ENCODE measurements at regions not wholly inside any gene's neighbourhood (a gene's known extent, or its start where the extent isn't known, plus 50 kb on each side); places are given as distances from the start of the nearest gene placed in this dataset.
"Not testable (repeated sequence)": the region's sequence is repeated elsewhere in the genome, so short reads cannot be mapped to it uniquely, and the experiment has no call there.

DNA sequence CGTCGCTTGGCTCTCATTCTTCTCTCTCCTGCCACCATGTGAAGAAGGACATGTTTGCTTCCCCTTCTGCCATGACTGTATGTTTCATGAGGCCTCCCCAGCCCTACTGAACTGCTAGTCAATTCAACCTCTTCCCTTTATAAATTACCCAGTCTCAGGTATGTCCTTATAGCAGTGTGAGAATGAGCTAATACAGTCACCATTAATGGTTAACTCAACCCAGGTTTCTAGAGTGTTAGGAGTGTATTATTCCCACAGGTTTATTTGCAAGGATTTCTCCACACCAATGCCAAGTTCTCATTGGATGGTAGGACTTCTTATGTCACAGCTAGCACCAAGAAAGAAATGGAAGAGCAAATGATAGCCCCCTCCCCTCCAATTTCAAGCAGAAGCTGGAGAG, 71.9 kb downstream of the DYNAP start:
- DNase-seq: no peak

DNA sequence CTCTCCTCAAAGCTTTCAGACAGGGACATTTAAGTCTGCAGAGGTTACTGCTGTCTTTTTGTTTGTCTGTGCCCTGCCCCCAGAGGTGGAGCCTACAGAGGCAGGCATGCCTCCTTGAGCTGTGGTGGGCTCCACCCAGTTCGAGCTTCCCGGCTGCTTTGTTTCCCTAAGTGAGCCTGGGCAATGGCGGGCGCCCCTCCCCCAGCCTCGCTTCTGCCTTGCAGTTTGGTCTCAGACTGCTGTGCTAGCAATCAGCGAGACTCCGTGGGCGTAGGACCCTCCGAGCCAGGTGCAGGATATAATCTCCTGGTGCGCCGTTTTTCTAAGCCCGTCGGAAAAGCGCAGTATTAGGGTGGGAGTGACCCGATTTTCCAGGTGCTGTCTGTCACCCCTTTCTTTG, 78.7 kb downstream of the DYNAP start:
- not testable (repeated sequence) for DNase-seq

DNA sequence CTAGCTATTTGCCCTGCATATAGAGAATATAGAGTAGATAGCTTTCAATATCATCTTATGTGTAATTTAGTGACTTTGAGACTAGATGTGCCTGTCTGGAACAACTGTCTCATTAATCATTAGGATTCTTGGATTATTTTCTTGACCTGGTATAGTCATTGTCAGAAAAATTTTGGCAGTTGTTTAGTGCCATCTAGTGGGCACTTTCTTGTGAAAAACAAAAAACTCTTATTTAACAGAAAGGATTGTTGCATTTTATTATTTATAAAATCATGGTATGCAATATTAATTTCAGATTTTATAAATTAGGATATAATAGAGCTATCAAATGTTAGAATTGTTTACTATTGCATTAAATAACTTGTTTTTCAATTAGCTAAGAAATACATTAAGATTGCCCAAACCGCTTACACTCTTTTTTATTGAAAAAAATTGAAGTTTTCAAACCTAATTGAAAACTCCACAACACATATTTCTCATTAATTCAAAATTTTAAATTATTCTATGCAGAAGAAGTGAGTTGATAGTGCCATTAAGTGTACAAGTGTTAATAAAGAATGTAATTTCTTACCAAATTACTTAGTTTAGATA, 80.3 kb downstream of the DYNAP start:
- no peak for DNase-seq

DNA sequence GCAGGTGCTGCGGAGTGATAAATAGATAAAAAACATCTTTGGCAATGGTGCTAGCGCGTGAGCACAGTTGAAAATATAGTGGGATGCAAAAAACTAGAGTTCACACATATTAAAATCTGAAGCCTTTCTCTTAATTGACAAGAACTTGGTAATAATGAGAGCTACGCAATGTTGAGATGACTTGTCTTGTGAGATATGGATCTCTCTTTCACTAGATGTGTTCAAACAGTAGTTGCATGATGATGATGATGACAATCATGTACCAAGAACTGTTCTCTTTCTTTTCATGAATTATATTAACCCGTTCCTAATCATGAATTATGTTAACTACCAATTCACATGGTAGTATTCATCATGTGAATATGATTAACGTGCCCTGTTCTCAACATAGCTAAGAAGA, 81.1 kb downstream of the DYNAP start:
- no peak for DNase-seq

DNA sequence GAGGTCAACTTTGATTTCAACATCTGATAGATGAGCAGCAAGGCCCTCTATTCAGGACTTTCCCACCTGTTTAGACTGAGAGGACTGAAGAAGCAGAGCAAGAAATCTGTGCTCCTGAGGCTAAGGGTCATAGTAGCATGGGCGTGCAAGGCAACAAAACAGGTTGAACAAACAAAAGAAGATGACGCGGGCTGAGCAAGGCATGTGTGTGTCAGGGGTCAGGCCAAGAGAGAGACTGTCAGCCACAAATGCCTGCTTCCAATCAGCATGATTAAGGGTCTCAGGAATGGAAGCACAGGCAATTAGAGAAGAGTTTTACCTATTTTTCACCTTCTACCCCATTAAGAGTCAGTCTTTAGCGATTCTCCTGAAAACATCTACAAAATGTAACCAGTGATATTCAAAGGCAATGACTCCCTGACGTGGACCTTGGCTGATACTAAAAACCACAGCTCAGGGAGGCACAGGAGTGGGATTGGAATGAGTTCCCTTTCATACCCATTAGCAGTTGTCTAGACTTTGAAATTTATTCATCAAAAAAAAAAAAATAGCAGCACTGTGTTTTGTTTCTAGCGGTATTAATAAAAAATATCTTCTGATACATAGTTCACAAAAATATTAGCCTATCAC, 81.9 kb downstream of the DYNAP start:
- no peak for DNase-seq

DNA sequence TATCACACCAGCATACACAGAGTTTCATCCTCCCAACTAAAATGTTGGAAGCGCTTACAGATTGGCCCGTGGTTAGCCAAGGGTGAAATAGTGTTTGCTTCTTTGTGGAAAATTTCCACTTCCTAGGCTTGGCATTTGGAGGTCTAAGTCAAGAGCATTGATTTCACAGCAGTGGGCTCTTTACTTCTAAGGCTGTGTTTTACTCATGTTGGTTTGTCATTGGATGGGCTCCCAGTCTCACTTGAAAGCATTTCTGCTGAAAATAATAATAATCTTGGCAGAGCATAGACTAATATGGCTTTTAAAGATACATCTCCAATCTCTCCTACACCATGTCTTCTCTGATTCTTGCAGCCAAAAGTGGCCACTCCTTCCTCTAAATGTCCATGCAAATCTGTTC, 82.9 kb downstream of the DYNAP start:
- DNase-seq: no peak

DNA sequence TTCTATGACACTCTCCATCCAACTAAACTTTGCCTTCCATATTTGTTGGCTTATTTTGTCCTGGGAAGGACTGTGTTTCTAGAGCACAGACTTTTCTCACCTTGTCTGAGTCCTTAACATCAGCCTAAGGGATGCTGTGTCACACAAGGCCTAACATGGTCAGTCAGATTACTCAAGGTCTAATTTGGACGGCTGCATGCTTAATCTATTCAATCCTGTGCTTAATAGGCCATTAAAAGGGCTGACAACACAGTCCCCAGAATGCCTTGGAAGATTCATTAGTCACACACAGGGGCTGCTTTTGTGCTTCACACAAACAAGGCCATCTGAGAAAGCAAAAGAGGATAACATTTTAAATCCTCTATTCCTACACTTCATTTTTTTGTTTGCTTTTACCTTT, 84.0 kb downstream of the DYNAP start:
- no peak for DNase-seq

DNA sequence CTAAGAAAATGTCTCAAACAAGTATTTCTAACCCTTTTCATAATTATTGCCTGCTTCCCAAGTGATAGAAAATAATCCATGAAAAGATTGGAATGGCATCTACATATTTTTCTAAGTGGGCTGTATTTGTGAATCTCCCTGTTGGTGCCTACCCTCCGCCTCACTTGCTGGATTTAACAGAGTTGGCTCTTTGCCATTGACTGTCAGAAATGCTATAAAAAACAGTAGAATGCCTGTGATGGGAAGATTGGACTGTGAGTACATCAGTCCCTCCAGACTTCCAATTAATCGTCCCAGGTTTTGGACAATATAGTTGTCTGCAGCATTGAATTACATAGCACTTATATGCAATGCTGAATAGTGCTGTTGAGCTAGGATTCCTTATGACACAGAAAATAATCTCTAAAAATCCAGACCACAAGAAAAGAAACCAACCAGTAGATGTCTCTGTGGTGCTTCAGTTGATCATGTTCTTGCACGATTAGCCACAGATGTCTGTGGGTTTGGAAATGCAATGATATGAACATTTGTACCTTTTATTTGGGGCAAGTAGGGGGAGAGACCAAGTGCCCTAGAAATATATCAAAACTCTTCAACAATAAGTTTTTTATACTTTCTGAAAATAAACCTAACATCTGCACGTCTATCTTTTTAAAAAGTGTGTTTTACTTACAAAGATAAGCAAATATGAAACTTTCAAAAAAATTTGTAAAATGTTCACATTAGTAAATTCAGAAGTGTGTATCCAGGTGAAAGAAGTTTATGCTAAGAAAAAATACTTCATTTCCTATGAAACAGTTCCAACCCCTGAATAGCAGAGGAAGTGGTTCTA, 88.5 kb downstream of the DYNAP start:
- DNase-seq: no peak

DNA sequence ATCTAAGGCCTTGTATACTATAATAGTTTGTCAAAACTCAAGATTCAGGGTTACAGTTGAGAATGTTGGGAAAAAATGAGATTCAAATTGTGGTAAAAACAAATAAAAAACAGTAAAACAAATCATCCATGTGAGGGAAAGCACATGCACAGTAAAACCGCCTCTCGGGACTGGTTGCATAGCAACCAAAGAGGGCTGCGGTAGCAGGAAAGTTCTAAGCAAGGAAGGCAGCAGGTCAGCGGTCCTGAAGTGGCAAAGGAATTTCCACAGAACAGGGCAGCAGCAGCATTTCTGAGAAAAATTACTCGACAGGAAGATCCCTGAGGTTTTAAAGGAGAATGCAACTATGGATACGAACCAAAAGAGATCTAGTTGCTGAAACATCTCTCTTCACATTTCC, 93.7 kb downstream of the DYNAP start:
- DNase-seq: no peak

DNA sequence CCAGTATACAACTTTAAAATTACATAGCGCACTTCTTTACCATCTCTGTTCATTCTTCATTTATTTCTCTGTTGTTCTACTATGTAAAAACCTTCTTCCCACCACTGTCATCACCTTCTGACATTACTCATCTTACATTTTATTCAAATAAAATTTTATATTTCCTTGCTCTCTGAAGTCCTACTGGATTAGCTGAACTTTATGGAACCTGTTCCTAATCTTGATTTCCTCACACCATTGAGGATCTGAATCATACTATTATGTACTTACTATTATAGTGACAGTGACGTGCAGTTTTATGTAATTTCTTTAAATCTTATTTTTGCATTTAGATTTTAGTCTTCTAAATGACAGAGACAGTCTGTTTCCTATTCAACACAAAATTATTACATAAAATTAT, 98.3 kb downstream of the DYNAP start:
- DNase-seq: no peak

DNA sequence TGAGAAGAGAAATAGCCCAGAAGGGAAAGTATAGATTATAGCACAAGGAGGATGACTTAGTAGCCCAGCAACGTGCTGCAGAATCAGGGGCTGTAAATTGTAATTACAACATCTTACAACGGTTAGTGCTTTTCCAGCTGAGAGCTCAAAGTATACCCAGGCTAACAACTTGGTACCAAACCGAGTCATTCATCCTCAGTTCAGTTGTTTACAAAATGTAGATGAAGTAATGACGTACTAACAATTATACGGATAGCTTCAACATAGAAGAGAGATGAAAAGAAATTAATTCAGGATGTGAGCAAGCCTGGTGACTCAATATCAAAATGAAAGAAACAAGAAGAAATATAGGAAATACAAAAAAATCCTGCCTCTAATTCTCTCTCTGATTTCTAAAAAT, 99.2 kb downstream of the DYNAP start:
- DNase-seq: no peak

DNA sequence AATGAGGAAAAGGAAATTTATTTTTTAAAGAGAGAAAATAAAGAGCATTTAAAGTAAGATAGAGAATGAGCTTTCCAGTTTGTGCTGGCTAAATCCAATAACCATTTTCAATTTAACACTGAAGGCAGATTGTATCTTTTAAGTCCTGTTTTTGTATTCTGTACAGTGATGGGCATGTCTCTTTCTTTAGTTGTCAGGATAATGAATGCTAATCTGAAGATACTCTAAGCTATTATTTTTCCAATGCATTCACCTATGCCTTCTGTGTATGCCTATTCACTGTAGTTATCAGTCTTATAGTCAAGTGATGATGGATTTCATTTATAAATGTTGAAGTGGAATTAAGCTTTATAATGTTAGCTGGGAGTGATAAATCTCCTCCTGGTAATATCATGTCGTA, 101.4 kb downstream of the DYNAP start:
- no peak for DNase-seq

DNA sequence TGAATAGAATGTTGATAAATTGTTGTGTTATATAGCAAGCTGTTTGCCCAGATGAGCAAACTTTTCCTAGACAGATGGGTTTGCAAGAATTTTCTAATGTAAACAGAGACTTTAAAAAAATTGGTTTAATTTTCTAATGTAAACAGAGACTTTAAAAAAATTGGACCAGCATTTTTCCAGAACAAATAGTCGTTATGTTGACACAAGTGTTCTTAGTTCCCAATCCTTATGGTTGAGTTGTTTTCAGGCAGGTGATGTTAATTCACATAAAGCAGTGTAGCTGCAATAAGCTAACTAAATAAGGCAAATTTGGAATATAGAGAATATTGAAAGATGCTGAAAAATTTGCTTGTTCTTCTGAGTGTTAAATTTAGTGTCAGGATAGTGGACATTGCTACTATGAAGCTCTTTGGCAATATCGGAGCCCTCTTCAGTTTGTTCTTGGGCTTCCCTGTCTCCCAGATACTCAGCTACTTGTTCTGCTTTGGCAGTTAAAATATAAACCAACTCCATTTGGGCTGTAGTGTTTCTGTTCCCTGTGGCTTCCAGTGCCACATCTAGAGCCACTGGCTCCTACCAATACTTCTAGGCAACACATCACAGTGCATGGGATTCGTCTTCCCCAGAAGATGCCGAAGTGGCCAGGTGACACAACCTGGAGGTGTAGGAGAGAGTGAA, 105.7 kb downstream of the DYNAP start:
- DNase-seq: no peak

DNA sequence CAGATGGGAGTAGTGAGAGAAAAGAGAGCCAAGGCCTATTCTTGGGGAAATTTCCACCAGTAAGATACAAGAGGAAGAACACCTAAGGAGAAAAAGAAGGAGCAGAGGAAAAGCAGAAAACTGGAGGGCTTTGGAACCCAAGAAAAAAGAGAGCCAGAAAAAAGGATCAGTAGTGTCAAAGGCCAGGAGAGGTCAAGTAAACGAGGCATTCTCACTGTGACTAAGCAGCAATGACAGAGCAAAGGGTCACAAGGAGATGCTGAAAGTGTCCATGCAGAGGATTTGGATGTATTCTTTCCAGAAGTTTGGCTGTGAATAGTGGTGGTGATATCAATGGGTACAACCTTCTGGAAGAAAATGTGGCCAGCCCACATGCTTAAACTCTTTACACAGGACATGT, 109.5 kb downstream of the DYNAP start:
- DNase-seq: no peak

DNA sequence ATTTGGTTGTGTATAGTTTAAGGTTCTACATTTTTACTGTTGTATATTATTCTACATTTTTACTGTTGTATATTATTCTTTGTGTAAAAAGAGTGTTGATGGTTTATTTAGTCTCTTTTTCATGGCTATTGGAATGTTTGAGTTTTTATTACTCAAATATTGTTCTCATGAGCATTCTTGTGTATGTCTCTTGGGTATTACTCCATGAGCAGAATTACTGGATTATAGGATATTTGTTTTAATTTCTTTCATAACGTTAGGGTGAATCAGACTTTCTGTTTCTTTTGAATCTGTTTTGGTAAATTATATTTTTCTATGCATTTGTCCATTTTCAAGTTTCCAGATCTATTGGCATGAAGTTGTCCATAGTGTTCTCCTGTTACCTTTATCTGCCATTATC, 111.6 kb downstream of the DYNAP start:
- no peak for DNase-seq

DNA sequence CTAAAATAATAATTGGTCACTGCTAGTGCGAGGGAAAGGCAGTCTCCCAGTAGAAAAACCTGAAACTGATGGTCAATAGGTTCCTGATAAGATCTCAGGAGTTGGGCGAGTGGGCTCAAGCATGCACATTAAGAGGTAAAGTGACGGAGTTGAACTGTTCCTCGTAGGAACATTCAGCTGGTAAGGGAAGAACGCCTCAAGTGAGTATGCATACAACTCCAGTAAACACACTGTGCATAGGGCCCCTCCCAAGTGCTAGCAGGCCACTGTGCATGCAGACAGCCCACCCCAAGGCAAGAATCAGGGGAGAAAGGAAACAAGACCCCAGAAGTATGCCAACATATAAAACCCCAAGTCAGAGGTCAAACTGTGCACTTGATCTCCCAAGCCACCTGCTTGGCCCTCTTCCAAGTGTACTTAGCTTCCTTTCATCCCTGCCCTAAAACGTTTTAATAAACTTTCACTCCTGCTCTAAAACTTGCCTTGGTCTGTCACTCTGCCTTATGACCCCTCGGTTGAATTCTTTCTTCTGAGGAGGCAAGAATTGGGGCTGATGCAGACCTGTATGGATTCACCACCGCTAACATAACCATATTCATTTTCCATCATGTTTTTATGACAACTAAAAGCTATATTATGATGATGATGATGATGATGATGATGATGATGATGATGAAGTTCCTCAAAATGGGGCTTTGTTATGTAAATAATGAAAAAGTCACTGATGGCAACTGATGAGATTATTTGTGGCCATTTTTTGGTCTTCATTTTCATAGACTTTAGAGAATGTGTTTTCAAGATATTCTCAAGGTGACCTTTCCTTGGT, 118.0 kb upstream of the RAB27B start:
- DNase-seq: no peak

DNA sequence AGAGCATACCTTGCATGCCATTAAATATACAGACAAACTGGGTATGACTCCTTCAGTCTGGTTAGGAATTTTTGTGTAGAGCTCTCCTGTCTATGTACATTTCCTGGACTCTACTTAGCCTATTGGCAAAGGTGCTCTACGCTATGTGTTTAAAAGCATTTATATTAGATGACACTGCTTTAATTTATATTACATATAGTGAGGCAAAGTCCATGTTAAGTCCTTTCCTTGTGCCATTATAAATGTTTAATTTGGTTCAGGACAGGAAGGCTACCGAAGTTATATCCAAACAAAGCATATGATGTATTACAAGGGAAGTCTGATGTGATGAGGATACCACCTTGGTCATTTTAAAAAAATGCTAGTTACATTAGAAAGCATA, 117.4 kb upstream of the RAB27B start:
- DNase-seq: no peak

DNA sequence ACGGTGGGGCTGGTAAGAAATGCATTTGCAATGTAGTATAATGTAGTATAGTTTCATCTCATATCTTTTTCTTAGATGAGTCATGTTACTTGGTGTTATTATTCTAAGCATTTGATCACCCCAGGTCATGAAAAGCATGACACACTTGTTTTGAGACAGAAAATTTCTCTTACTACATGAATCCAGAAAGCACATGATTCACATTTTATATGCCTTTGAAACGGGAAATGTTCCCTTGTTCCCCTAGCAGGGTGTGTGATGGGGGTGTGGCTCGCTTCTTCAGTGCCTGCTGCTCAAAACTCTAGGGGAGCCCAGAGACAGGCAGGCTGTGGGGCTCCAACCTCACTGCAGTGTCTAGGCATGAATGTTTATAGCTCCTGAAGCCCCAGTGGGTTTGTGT, 116.0 kb upstream of the RAB27B start:
- no peak for DNase-seq

DNA sequence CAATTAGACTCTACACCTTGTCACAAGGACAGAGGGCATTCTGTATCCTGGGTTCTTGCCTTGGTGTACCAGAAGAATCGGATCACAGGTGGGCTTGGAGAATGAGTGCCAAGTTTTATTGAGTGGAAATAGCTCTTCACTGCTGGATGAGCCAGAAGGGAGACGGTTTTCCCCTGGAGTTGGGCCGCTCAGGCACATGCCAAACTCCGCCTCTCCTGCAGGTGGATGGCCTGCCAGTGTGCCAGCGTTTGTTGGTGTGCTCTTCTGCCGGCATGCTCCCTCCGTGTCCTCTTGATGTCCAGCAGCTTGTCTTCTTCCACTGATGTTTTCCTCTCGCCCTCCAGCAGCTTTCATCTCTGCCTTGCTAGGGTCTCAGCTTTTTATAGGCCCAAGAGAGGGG, 115.5 kb upstream of the RAB27B start:
- DNase-seq: no peak

DNA sequence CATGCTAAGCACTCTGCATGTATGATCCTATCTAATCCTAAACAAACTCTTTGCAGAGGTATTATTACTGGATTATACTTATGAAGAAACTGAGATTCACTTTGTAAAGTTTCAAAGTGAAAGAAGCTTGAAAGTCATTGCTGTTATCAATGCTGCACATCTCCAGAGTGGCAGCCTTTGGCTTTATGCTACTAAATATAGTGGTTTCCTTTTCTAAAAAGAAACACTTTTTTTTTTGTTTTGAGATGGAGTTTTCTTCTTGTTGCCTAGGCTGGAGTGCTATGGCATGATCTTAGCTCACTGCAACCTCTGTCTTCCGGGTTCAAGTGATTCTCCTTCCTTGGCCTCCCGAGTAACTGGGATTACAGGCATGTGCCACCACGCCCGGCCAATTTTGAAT, 114.9 kb upstream of the RAB27B start:
- no peak for DNase-seq

DNA sequence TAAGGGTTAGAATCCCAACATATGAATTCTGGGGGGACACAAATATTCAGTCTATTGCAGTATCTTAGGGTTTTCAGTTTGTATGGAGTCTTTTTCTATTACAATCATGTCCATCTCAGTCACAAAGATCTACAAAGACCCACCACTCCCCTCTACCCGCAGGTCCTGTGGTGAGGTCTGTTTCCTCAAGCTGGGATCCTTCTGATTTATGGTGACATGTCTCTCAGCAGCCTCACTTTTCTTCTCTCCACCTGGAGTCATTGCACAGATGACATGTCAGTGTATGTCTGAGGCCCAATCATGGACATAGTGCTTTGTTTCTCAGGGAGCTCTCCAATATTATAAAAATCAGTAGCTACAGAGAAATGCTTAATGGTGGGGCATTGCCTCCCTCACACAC, 113.4 kb upstream of the RAB27B start:
- no peak for DNase-seq

DNA sequence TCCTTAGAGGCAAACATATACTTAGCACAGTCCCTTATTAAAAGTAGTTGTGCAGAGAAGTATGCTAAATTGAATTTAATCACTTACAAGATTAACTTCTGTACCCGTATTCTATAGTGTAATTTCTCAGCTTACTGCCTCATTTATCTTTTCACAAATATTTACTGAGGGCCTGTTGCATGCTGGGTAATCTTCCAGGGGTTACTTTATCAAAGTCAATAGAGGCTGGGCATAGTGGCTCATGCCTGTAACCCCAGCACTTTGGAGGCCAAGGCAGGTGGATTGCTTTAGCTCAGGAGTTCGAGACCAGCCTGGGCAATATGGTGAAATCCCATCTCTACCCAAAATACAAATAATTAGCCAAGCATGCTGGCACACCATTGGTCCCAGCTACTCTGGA, 111.7 kb upstream of the RAB27B start:
- DNase-seq: no peak
